MCF 10A (cell line): ENCODE measurements at regions not wholly inside any gene's neighbourhood (a gene's known extent, or its start where the extent isn't known, plus 50 kb on each side); places are given as distances from the start of the nearest gene placed in this dataset.

ENCODE experiments used
- BruUV-seq: library from RNA; stranded (reverse); fragments of 400-500 nt; replicated peaks from 2 replicates; lab custom pipeline; 2021; lab: Mats Ljungman, UMichigan
- CTCF ChIA-PET: fragments of 300-600 bp; sonication (Branson Sonifier 250); formaldehyde crosslinking; extraction: SDS; loops from one replicate; lab custom pipeline; 2021; ENCODE audit warnings: antibody characterized with exemption, inconsistent platforms; lab: Yijun Ruan, JAX
- POLR2A ChIA-PET: fragments of 300-600, 350-650 bp; sonication (Branson Sonifier 250); formaldehyde crosslinking; extraction: SDS; loops from one replicate; lab custom pipeline; 2020; ENCODE audit warnings: antibody characterized with exemption, inconsistent platforms; lab: Yijun Ruan, JAX
- DNase-seq: peaks from one replicate; pipeline ENCODE4 v3.0.0-alpha.2; 2018; ENCODE audit not compliant: unreplicated experiment
- H3K27ac Mint-ChIP-seq: one replicate; pipeline ENCODE4 v1.8.0; 2022; ENCODE audit warnings: mild to moderate bottlenecking, low read depth, mixed read lengths; ENCODE audit not compliant: unreplicated experiment
- H3K27me3 Mint-ChIP-seq: one replicate; pipeline ENCODE4 v1.8.0; 2022; ENCODE audit warnings: mixed read lengths; ENCODE audit not compliant: insufficient read depth, unreplicated experiment
- H3K36me3 Mint-ChIP-seq: one replicate; pipeline ENCODE4 v1.8.0; 2022; ENCODE audit warnings: mild to moderate bottlenecking, moderate library complexity, mixed read lengths; ENCODE audit not compliant: insufficient read depth, unreplicated experiment
- H3K4me1 Mint-ChIP-seq: one replicate; pipeline ENCODE4 v1.8.0; 2022; ENCODE audit warnings: mixed read lengths; ENCODE audit not compliant: insufficient read depth, unreplicated experiment
- H3K4me3 Mint-ChIP-seq: one replicate; pipeline ENCODE4 v1.8.0; 2022; ENCODE audit warnings: mild to moderate bottlenecking, moderate library complexity, mixed read lengths; ENCODE audit not compliant: unreplicated experiment
- H3K9me3 Mint-ChIP-seq: one replicate; pipeline ENCODE4 v1.8.0; 2022; ENCODE audit warnings: mixed read lengths; ENCODE audit not compliant: unreplicated experiment
- intact Hi-C: fragments of 100-400 bp; cut with micrococcal nuclease; formaldehyde crosslinking; loops from 2 replicates; pipeline ENCODE4 v1.14.1; 2022
- TF ChIP-seq, protein P1 (sequence below): fragments of 200-600 bp; IDR thresholded peaks from one replicate; pipeline ENCODE4 v1.8.0; 2022; ENCODE audit warnings: antibody characterized with exemption, mild to moderate bottlenecking; ENCODE audit not compliant: unreplicated experiment

DNA sequence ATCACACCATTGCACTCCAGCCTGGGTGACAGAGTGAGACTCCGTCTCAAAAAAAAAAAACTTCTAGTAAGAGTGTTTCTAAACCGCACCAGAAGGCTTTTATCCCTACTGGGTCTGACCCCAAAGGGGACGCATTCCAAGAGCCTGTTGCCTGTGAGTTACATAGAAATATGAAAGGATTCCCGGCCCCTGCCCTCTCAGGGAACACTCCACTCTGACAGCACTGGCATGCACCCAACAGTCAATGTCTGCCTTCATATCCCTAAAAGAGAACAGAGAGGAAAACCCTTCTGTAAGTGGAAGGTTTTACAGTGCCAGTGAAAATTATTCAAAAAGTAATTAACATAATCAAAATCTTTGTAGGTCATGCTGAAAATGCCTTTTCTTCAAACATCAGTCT is 117.1 kb upstream of the PTPRT start:
- intact Hi-C loops: no loop called here
- DNase-seq: no peak
- H3K36me3 Mint-ChIP-seq: no peaks in the 10 kb centered on the region
- H3K27me3 Mint-ChIP-seq: no peaks in the 10 kb centered on the region
- H3K9me3 Mint-ChIP-seq: peaks cover 15% of the 10 kb centered on the region
- TF ChIP-seq, protein P1, sequence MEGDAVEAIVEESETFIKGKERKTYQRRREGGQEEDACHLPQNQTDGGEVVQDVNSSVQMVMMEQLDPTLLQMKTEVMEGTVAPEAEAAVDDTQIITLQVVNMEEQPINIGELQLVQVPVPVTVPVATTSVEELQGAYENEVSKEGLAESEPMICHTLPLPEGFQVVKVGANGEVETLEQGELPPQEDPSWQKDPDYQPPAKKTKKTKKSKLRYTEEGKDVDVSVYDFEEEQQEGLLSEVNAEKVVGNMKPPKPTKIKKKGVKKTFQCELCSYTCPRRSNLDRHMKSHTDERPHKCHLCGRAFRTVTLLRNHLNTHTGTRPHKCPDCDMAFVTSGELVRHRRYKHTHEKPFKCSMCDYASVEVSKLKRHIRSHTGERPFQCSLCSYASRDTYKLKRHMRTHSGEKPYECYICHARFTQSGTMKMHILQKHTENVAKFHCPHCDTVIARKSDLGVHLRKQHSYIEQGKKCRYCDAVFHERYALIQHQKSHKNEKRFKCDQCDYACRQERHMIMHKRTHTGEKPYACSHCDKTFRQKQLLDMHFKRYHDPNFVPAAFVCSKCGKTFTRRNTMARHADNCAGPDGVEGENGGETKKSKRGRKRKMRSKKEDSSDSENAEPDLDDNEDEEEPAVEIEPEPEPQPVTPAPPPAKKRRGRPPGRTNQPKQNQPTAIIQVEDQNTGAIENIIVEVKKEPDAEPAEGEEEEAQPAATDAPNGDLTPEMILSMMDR: no peak
- no peaks in the 10 kb centered on the region for H3K4me1 Mint-ChIP-seq
- H3K4me3 Mint-ChIP-seq: no peak overlapping the region
- ChIA-PET CTCF (interaction anchor here (0.6 kb wide), 1 partner anchor 827 kb away, joined by 6 read pairs; no protein-coding TSS in a partner anchor), POLR2A (no interaction called here)
- H3K27ac Mint-ChIP-seq: no peak overlapping the region
- no TSS peak for BruUV-seq

DNA sequence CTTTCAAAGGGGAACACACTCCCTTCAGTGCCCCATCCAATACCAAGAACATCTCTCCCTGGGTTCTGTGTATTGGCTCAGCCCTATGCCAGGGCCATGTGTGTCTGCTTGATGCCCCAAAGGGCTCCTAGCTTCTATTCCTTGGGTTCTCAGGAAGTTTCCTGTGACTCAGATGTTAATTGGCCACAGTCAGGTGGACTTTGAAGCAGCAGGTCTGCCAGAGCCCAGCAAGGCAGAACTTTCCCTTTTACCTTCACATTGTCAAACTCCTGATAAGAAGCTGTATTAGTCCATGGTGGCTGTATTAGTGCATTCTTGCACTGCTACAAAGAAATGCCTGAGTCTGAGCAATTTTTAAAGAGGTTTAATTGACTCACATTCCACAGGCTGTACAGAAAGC is 116.0 kb upstream of the PTPRT start:
- TF ChIP-seq, protein P1: no peak
- Mint-ChIP-seq H3K36me3 (no peaks in the 10 kb centered on the region), H3K27me3 (no peaks in the 10 kb centered on the region), H3K4me1 (no peaks in the 10 kb centered on the region), H3K9me3 (peaks cover 10% of the 10 kb centered on the region), H3K4me3 (no peak overlapping the region), H3K27ac (no peak overlapping the region)
- POLR2A ChIA-PET: no interaction called here
- CTCF ChIA-PET: no interaction called here
- DNase-seq: no peak
- intact Hi-C loops: no loop called here
- BruUV-seq: no TSS peak

DNA sequence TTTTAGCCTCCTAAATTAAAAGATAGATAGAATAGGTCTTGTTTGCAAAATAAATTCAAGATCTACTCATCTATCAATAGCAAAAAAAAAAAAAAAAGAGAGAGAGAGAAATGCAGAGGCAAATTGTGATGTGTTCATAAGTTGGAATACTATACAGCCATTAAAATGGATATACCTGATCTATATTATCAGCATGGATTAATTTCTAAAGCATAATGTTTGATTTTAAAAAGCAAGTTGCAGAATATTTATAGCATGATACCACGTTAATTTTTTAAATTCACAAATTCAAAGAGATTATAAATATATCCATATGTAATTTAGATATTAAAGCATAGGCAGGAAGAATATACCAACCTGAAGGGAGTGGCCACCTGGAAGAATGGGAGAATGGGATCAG is 114.9 kb upstream of the PTPRT start:
- intact Hi-C loops: no loop called here
- no peaks in the 10 kb centered on the region for H3K27me3 Mint-ChIP-seq
- TF ChIP-seq, protein P1: no peak
- H3K9me3 Mint-ChIP-seq: peaks cover 3% of the 10 kb centered on the region
- ChIA-PET CTCF (interaction anchor here (0.6 kb wide), 1 partner anchor 51 kb away, joined by 3 read pairs; no protein-coding TSS in a partner anchor), POLR2A (no interaction called here)
- H3K36me3 Mint-ChIP-seq: no peaks in the 10 kb centered on the region
- BruUV-seq: no TSS peak
- no peak for DNase-seq
- H3K4me3 Mint-ChIP-seq: no peak overlapping the region
- H3K4me1 Mint-ChIP-seq: no peaks in the 10 kb centered on the region
- H3K27ac Mint-ChIP-seq: no peak overlapping the region

DNA sequence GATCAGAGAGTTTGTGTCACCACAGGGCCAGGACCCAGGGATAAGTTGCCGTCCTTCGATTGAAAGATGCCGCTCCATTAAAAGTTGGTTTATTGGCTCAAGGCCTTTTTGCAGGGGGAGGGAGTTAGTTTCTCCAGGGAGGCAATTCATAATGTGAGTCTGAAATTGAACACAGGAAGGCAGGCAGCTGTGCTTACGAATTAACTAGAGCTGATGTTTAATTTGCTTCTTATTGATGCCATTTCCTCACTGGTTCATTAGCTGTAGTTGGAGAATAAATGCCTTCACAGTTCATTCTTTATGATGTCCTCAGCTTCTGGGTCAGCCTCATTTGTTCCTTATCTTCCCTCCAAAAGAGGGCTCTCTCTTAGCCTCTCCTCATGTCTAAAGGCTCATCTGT is 113.2 kb upstream of the PTPRT start:
- Mint-ChIP-seq H3K27ac (no peak overlapping the region), H3K9me3 (peaks cover 8% of the 10 kb centered on the region), H3K36me3 (no peaks in the 10 kb centered on the region), H3K4me1 (no peaks in the 10 kb centered on the region), H3K27me3 (no peaks in the 10 kb centered on the region), H3K4me3 (no peak overlapping the region)
- POLR2A ChIA-PET: no interaction called here
- no peak for DNase-seq
- intact Hi-C loops: no loop called here
- TF ChIP-seq, protein P1: no peak
- BruUV-seq: no TSS peak
- CTCF ChIA-PET: no interaction called here
